HL-60 (cell line): ENCODE measurements at regions not wholly inside any gene's neighbourhood (a gene's known extent, or its start where the extent isn't known, plus 50 kb on each side); places are given as distances from the start of the nearest gene placed in this dataset.
A peak's percentile ranks its signal among the peaks of the same experiment; 100 is the strongest.

Experiments
- CTCF ChIP-seq: IDR thresholded peaks from one replicate; pipeline ENCODE4 v1.5.1; 2011; ENCODE audit warnings: low read length, control low read depth, inconsistent platforms; ENCODE audit not compliant: insufficient read depth
- POLR2AphosphoS5 ChIP-seq: IDR thresholded peaks from 2 replicates; pipeline ENCODE4 v1.6.1; 2012; ENCODE audit warnings: low read depth
- REST ChIP-seq: IDR thresholded peaks from 2 replicates; pipeline ENCODE4 v1.6.1; 2012; ENCODE audit warnings: low read depth; ENCODE audit not compliant: insufficient replicate concordance

- TF ChIP-seq CTCF, result no peak
- no peak for TF ChIP-seq POLR2AphosphoS5
- peak; percentile 49 for TF ChIP-seq REST
These were observed 333.9 kb upstream of the PFKP start for GRCh38 chr10:2733278-2733963.
